ENCODE measurements at regions not wholly inside any gene's neighbourhood (a gene's known extent, or its start where the extent isn't known, plus 50 kb on each side); places are given as distances from the start of the nearest gene placed in this dataset.

- TF ChIP-seq PBX3 (CRISPR knock-in tag; IDR thresholded peaks at IDR 0.05): no peak
- TF ChIP-seq ZEB2 (tag by site-specific recombination; IDR thresholded peaks at IDR 0.05): no peak
- no peak for TF ChIP-seq SCRT2 (tag by site-specific recombination; IDR thresholded peaks at IDR 0.05)
- no peak for TF ChIP-seq ZXDB (tag by site-specific recombination; IDR thresholded peaks at IDR 0.05)
- TF ChIP-seq ZNF747 (tag by site-specific recombination; IDR thresholded peaks at IDR 0.05): no peak
- no peak for TF ChIP-seq ZNF785 (tag by site-specific recombination; IDR thresholded peaks at IDR 0.05)
- no peak for TF ChIP-seq ZFHX2 (tag by site-specific recombination; conservative IDR thresholded peaks at IDR 0.05)
- no peak for TF ChIP-seq ZNF274 (IDR thresholded peaks at IDR 0.05; ENCODE audit: low read length)
- no peak for TF ChIP-seq ZNF274 (tag by site-specific recombination; IDR thresholded peaks at IDR 0.05; ENCODE audit: borderline replicate concordance)
- TF ChIP-seq IKZF3 (tag by site-specific recombination; IDR thresholded peaks at IDR 0.05): no peak
- no peak for TF ChIP-seq ZNF174 (tag by site-specific recombination; IDR thresholded peaks at IDR 0.05)
- TF ChIP-seq ZNF548 (tag by site-specific recombination; IDR thresholded peaks at IDR 0.05): no peak
These were observed 55.1 kb upstream of the MYB start (continued) for GRCh38 chr6:135126034-135126433.

- TF ChIP-seq ZIC2 (tag by site-specific recombination; IDR thresholded peaks at IDR 0.05): no peak
- TF ChIP-seq ZNF19 (tag by site-specific recombination; IDR thresholded peaks at IDR 0.05; ENCODE audit: low read depth): no peak
- no peak for TF ChIP-seq ZNF132 (tag by site-specific recombination; IDR thresholded peaks at IDR 0.05; ENCODE audit: borderline replicate concordance)
- no peak for TF ChIP-seq ZNF324 (tag by site-specific recombination; IDR thresholded peaks at IDR 0.05)
- TF ChIP-seq ZNF423 (tag by site-specific recombination; IDR thresholded peaks at IDR 0.05): no peak
- no peak for TF ChIP-seq ZFP3 (tag by site-specific recombination; IDR thresholded peaks at IDR 0.05; ENCODE audit: low read depth)
- no peak for TF ChIP-seq ZNF239 (tag by site-specific recombination; IDR thresholded peaks at IDR 0.05)
- no peak for TF ChIP-seq ZNF473 (tag by site-specific recombination; IDR thresholded peaks at IDR 0.05)
- TF ChIP-seq ZNF16 (tag by site-specific recombination; IDR thresholded peaks at IDR 0.05; ENCODE audit: low read depth): no peak
- TF ChIP-seq ZNF558 (tag by site-specific recombination; IDR thresholded peaks at IDR 0.05): no peak
- no peak for TF ChIP-seq ZBTB10 (tag by site-specific recombination; IDR thresholded peaks at IDR 0.05)
- TF ChIP-seq GFI1B (tag by site-specific recombination; IDR thresholded peaks at IDR 0.05): no peak
- no peak for TF ChIP-seq ZNF266 (tag by site-specific recombination; IDR thresholded peaks at IDR 0.05; ENCODE audit: low read depth)
- no peak for TF ChIP-seq ZNF10 (tag by site-specific recombination; IDR thresholded peaks at IDR 0.05)
- no peak for TF ChIP-seq ZNF837 (tag by site-specific recombination; IDR thresholded peaks at IDR 0.05)
- TF ChIP-seq ZFHX2 (tag by site-specific recombination; conservative IDR thresholded peaks at IDR 0.05): no peak
- TF ChIP-seq PBX3 (CRISPR knock-in tag; IDR thresholded peaks at IDR 0.05): no peak
- no peak for TF ChIP-seq PRDM4 (tag by site-specific recombination; IDR thresholded peaks at IDR 0.05)
- TF ChIP-seq ZNF366 (tag by site-specific recombination; conservative IDR thresholded peaks at IDR 0.05): no peak
- Histone ChIP-seq H3K4me1 (ENCODE audit: control insufficient read depth, insufficient read depth, low read length) (no peaks in the 10 kb centered on the region), H3K4me3 (ENCODE audit: low read depth, low read length) (no peak overlapping the region), H3K27ac (ENCODE audit: extremely low read depth, low read depth, low read length) (no peak overlapping the region), H3K9me3 (ENCODE audit: control insufficient read depth, insufficient read depth, low read depth, low read length) (no peaks in the 10 kb centered on the region), H3K36me3 (ENCODE audit: control insufficient read depth in 2 of 2, insufficient read depth in 1 of 2, low read length in 2 of 2) (no peaks in the 10 kb centered on the region)
- ChIA-PET POLR2A (no interaction called here), CTCF (interaction anchor here (0.6 to 2.7 kb wide), 5 partner anchors 10 to 335 kb away, joined by 3 to 8 read pairs (median 4); no protein-coding TSS in a partner anchor)
These were observed 59.7 kb upstream of the MYB start for GRCh38 chr6:135121434-135121833.
